ENCODE measurements at regions not wholly inside any gene's neighbourhood (a gene's known extent, or its start where the extent isn't known, plus 50 kb on each side); places are given as distances from the start of the nearest gene placed in this dataset.
"Not testable (repeated sequence)": the region's sequence is repeated elsewhere in the genome, so short reads cannot be mapped to it uniquely, and the experiment has no call there.

DNA sequence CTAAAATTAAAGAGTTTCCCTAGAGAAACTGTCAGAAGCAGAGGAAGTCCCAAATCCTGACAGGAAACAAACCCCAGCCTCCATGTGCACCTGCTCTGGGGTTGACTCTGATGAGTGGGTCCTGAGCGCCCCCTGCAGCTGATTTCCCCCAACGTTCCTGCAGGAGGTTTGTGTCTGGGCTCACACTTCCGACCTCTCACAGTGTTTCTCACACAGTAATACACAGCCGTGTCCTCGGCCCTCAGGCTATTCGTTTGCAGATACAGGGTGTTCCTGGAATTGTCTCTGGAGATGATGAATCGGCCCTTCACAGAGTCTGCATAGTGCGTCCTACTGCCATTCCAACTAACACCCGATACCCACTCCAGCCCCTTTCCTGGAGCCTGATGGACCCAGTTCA is 862.8 kb downstream of the TMEM121 start:
- TF ChIP-seq, protein P1, sequence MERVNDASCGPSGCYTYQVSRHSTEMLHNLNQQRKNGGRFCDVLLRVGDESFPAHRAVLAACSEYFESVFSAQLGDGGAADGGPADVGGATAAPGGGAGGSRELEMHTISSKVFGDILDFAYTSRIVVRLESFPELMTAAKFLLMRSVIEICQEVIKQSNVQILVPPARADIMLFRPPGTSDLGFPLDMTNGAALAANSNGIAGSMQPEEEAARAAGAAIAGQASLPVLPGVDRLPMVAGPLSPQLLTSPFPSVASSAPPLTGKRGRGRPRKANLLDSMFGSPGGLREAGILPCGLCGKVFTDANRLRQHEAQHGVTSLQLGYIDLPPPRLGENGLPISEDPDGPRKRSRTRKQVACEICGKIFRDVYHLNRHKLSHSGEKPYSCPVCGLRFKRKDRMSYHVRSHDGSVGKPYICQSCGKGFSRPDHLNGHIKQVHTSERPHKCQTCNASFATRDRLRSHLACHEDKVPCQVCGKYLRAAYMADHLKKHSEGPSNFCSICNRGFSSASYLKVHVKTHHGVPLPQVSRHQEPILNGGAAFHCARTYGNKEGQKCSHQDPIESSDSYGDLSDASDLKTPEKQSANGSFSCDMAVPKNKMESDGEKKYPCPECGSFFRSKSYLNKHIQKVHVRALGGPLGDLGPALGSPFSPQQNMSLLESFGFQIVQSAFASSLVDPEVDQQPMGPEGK (CRISPR knock-in tag; IDR thresholded peaks at IDR 0.05; ENCODE audit: borderline replicate concordance), result not testable (repeated sequence)
- not testable (repeated sequence) for TF ChIP-seq TOX (CRISPR knock-in tag; IDR thresholded peaks at IDR 0.05; ENCODE audit: borderline replicate concordance); ZFP3 (CRISPR knock-in tag; IDR thresholded peaks at IDR 0.05); ZNF8 (CRISPR knock-in tag; IDR thresholded peaks at IDR 0.05); ESRRG (CRISPR knock-in tag; IDR thresholded peaks at IDR 0.05)
